ENCODE measurements at regions not wholly inside any gene's neighbourhood (a gene's known extent, or its start where the extent isn't known, plus 50 kb on each side); places are given as distances from the start of the nearest gene placed in this dataset.
"Not testable (repeated sequence)": the region's sequence is repeated elsewhere in the genome, so short reads cannot be mapped to it uniquely, and the experiment has no call there.

GRCh38 chr2:58608146-58608545 lies 367.0 kb upstream of the FANCL start:
- no peak for DNase-seq

DNA sequence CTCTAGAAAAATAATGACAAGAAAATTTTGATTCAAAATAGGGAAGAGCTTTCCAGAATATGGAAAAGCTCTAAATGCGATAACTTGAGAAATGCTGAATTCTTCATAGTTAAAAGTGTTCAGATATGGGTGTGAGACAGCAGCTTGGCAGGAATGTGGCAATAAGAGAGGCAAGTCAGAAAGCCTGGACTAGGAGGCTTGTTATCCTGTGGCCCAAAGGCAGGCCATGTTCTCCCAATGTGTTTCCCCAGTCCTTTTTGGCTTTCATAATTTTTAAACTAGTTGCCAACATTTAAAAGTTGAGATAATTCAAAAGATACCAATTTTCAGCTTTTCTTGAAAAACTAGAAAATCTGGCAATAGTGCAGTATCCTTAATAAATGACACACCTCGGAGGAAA lies 366.3 kb upstream of the FANCL start:
- DNase-seq = no peak

DNA sequence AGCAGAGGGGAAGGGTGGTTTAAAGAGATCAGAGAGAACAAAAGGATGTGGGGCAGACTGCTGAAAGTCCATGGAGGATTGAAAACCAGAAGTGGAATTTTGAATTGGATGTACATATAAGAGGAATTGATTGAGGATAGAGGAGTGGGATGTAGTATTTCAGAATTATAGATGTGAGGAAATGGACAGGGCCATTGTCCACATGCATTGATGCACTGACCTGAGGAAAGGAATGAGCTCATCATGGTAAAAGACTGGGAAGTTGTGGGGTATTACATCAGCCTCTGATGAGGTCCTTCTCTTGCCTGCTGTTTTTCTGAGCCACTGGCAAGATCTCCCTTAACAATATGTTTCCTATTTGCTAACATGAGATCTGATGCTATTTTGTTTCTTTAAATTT lies 365.7 kb upstream of the FANCL start:
- no peak for DNase-seq

GRCh38 chr2:58604096-58604495 lies 363.0 kb upstream of the FANCL start:
- no peak for DNase-seq

DNA sequence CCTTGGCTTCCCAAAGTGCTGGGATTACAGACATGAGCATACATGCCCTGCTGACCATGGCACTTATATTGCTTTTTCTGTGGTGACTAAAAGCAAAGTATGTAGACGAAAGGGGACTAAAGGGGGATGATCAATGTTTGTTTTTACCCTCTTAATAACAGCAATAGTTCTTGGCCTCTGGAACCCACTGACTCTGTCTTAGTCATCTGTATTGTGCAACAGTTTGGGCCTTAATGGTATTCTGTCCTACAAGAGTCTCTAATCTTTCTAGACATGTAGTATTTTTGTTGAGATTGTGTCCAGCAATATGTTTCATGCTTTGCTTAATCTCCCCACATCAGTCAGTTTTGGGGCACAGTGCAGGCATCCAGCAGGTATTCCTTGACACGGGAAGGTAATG lies 359.9 kb upstream of the FANCL start:
- DNase-seq = no peak

DNA sequence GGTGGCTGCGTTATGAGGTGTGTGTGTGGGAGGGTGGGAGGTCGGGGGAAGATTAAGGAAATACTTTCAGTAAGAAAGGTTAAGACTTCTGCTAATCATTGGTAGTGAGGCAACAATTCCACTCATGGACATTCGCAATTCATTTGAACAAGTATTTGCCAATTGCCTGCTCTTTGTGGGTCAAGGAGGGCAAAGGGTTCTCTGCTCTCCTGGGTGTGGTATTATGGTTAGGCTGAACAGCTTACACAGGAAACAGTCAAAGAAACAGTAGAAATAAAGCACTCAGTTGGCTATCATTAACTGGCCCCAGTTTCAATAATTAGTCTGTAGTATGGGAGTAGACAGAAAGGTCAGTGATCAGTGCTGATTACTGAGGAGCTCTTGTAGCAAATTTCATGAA lies 357.0 kb upstream of the FANCL start:
- DNase-seq = no peak

GRCh38 chr2:58595714-58596113 lies 354.6 kb upstream of the FANCL start:
- DNase-seq = no peak

DNA sequence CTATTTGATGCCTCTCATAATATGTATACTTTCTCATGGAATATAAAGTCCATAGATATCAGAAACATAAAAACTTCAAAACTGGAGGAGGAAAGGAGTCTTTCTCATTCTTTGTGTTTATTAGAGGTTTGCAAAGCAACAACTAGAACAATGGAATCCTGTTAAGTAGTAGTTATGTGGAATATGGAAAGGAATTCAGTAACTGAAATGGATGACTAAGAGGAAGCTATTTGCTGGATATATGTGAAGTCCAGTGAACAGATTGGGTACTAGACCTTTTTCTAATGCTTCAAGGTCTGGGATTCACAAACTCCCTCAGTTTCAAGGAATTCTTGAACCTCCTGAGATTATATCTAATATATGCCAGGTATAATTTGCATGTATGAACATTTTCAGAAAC lies 353.6 kb upstream of the FANCL start:
- DNase-seq = no peak

DNA sequence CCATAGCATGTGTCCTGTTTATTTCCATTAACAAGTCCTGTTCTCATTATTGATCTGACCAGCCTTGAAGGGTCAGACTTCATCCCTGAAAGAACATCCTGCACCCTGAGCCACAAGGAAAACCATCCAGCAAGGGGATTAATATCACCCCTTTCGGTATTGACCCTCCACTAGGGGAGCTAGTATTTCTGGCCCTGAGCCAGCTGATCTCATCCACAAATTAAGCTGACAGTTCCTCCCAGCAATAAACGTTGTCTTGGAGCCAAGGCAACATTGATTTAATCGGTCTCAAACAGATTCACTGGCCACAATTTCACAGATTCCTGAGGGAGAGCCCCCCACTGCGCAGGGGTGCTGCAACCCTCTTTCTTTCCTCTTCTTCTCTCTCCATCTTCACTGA lies 353.1 kb upstream of the FANCL start:
- DNase-seq = no peak

GRCh38 chr2:58586178-58586577 lies 345.1 kb upstream of the FANCL start:
- DNase-seq = not testable (repeated sequence)

GRCh38 chr2:58585233-58585632 lies 344.1 kb upstream of the FANCL start:
- no peak for DNase-seq

DNA sequence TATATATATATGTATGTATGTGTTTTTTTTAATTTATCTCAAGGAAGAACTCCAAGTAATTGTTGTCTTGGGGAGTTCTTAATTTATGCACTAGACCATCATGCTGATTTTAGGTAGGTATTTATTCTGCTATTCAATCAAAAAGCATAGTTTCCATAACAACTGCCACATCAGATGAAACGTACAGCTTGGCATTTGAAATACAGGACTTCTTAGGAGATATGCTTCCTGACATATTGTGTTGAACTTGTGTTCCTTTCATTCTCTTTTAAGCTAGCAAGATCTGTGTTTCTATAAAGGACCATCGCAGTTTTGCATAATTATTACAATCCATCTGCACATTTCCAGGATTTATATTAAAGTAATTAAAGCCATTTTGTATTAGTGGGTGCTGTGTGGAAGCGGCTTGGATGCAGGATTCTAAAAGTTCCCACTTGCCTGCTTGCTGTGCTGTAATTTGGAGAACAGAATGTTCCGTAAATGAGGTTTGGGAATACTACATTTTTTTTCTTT lies 343.5 kb upstream of the FANCL start:
- DNase-seq = no peak

DNA sequence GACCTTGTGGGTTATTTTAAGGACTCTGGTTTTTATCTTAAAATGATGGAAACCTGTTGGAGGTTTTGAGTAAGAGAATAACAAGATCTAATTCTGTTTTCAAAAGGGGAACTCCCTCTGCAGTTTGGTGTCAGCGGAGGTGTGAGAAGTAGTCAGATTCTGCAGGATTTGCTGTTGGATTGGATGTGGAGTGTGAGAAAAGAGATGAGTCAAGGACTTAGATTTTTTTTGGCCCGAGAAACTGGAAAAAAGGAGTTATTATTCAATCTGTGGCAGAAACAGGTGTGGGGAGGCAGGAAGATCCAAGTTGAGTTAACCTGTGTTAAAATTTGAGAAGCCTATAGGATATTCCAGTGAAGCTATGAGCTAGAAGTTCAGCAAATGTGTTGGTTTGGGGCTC lies 337.2 kb upstream of the FANCL start:
- no peak for DNase-seq

DNA sequence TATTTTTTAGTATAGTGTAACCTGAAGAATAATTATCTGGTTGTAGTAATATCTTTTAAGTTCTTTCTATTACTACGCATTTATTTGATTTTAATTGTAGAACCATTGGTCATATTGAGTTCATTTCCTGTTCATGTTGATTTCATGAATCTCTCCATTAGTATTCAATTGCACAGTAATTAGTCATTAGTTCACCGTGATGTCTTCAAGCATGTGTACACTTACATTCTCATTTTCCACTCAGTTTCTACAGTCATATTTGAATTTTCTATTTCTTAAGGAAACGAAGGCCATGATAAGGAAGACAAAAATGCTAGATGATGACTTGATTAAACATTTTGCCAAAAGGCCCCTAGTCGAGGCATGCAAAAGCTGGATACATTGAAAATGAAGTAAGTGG lies 333.7 kb upstream of the FANCL start:
- DNase-seq = no peak

DNA sequence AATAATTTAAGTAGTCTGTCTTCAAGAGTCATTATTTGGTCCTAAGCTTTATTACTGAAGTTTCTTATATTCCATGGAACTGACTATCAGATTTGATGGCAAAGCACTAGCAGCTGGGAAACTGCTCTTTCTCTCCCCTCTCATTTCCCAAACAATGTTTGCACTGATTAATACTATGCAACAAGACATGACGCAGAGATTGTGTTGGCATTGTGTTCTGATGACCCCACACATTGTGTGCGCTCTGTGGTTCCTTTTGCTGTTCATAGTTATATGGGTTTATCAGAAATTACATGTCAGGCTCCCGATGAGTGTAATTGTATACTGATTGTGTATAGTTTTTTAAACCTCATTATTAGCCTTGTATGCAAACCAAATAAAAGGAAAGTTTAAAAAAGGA lies 331.6 kb upstream of the FANCL start:
- DNase-seq = no peak

- peak; percentile 34 for DNase-seq
Observed at GRCh38 chr2:58571181-58571852, 330.2 kb upstream of the FANCL start.

GRCh38 chr2:58569475-58570185 lies 328.5 kb upstream of the FANCL start:
- peak; percentile 0 for DNase-seq

- DNase-seq = no peak
Observed at GRCh38 chr2:58568901-58569300, 327.8 kb upstream of the FANCL start.

DNA sequence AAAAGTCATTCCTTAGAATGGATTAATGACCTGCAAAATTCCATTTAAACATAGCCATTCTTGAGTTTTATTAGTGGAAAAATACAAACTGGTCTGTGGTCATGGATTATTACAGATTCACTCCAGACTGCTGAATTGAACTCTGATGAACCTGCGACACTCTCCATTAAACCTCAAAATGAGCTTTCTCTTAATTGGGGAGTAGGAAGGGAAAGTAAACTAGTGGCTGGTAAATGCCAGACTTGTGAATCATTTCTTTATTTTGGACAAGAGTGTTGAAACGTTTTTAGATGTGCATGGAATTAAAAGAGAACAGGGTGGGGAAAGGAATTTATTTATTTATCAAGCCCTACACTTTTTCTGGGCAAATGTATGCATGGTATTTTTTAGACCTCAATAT lies 321.2 kb upstream of the FANCL start:
- DNase-seq = no peak

DNA sequence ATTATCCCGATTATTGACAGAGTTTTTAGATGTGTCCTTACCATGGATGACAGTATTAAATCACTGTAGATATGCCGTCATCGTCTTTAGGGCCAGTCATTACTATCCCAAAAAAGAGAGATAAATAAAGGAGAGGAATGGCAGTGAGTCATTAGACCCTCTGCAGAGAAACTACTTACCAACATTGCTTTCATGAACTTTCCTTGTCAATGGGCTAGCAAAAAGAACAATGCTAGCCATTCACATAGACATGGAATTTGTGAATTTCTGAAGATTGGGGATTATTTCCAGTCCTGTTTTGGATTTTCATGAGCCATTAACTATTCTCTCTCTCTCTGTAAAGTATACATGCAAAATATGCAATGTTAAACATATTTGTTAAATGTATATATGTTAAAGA lies 319.4 kb upstream of the FANCL start:
- DNase-seq = no peak

- no peak for DNase-seq
Observed at GRCh38 chr2:58558881-58559280, 317.8 kb upstream of the FANCL start.

- no peak for DNase-seq
Observed at GRCh38 chr2:58557176-58557575, 316.1 kb upstream of the FANCL start.

- no peak for DNase-seq
Observed at GRCh38 chr2:58553937-58554336, 312.8 kb upstream of the FANCL start.

GRCh38 chr2:58553522-58553921 lies 312.4 kb upstream of the FANCL start:
- no peak for DNase-seq
